Germinal center (tissue), 1 donor: ENCODE measurements at regions not wholly inside any gene's neighbourhood (a gene's known extent, or its start where the extent isn't known, plus 50 kb on each side); places are given as distances from the start of the nearest gene placed in this dataset.
"Not testable (repeated sequence)": the region's sequence is repeated elsewhere in the genome, so short reads cannot be mapped to it uniquely, and the experiment has no call there.

ENCODE experiments used
- DNase-seq: peaks from one replicate; pipeline ENCODE4 v3.0.0; 2012; ENCODE audit warnings: mixed read lengths, low spot score

GRCh38 chr20:20791664-20792568, 79.5 kb upstream of the RALGAPA2 start:
- DNase-seq: no peak

GRCh38 chr20:20788308-20788707, 75.9 kb upstream of the RALGAPA2 start:
- DNase-seq: no peak

- DNase-seq: no peak
Measured at GRCh38 chr20:20786428-20786827, 74.0 kb upstream of the RALGAPA2 start.

GRCh38 chr20:20785226-20785625, 72.8 kb upstream of the RALGAPA2 start:
- no peak for DNase-seq

GRCh38 chr20:20784450-20784849, 72.0 kb upstream of the RALGAPA2 start:
- DNase-seq: not testable (repeated sequence)

GRCh38 chr20:20783450-20783849, 71.0 kb upstream of the RALGAPA2 start:
- DNase-seq: no peak

GRCh38 chr20:20782755-20783154, 70.3 kb upstream of the RALGAPA2 start:
- DNase-seq: no peak

- DNase-seq: no peak
Measured at GRCh38 chr20:20782231-20782630, 69.8 kb upstream of the RALGAPA2 start.

GRCh38 chr20:20781029-20781428, 68.6 kb upstream of the RALGAPA2 start:
- no peak for DNase-seq

GRCh38 chr20:20780127-20780824, 67.8 kb upstream of the RALGAPA2 start:
- DNase-seq: peak; percentile 15

- no peak for DNase-seq
Measured at GRCh38 chr20:20778676-20779075, 66.2 kb upstream of the RALGAPA2 start.

GRCh38 chr20:20772497-20773085, 60.1 kb upstream of the RALGAPA2 start:
- DNase-seq: no peak

- DNase-seq: no peak
Measured at GRCh38 chr20:20768202-20768815, 55.9 kb upstream of the RALGAPA2 start.

GRCh38 chr20:20765696-20766365, 53.4 kb upstream of the RALGAPA2 start:
- DNase-seq: no peak

- DNase-seq: no peak
Measured at GRCh38 chr20:20763650-20764049, 51.2 kb upstream of the RALGAPA2 start.
